GM19455 (cell line): ENCODE measurements at regions not wholly inside any gene's neighbourhood (a gene's known extent, or its start where the extent isn't known, plus 50 kb on each side); places are given as distances from the start of the nearest gene placed in this dataset.
"Not testable (repeated sequence)": the region's sequence is repeated elsewhere in the genome, so short reads cannot be mapped to it uniquely, and the experiment has no call there.

ENCODE experiments used
- ATAC-seq: cut with Tn5 transposase; IDR thresholded peaks from one replicate; pipeline ENCODE4 v1.9.1; 2021; ENCODE audit not compliant: unreplicated experiment

DNA sequence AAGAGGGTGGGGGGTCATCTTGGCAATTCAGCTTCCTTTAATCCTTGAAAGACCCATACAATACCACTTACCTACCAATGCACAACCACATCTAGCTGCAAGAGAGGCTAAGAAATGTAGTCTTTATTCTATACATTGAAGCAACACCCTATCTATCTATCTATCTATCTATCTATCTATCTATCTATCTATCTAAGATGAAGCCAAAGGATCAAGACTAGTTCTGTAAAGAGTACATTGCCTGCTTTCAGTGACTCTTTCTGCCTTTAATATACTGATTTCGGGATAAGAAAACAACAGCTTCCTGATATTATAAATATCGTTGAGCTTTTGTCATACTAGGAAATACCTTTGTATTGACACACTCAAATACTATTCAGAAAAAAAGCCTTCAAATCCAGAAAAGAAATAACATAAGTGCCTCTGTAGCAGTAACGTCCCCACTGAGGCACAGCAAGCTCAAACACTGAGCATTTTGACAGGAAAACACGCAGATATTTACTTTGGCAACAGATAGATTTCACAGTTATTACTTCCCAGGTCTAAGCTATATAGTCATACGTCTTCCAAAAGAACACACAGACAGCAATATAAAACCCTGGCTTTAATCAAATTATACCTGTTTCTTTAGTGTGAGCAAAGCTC, 139.4 kb upstream of the SERTAD2 start:
- no peak for ATAC-seq

DNA sequence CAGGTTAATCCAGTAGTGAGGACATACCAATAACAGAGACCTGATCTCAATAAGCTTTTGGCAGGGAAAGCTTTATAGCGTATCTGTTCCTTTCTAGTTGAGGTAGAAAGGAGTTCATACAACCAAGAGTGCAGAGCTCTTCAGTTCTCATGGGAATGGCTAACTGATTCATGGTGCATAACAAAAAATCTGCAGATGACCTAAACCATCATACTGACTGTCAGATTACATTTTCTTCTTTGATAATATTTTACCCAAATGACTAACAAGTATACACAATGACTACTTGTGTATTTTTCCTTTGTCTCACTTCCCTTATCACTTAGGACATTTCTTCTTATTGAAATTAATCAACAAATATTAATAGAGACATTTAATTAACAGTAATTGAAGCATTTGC, 140.0 kb upstream of the SERTAD2 start:
- ATAC-seq = no peak

DNA sequence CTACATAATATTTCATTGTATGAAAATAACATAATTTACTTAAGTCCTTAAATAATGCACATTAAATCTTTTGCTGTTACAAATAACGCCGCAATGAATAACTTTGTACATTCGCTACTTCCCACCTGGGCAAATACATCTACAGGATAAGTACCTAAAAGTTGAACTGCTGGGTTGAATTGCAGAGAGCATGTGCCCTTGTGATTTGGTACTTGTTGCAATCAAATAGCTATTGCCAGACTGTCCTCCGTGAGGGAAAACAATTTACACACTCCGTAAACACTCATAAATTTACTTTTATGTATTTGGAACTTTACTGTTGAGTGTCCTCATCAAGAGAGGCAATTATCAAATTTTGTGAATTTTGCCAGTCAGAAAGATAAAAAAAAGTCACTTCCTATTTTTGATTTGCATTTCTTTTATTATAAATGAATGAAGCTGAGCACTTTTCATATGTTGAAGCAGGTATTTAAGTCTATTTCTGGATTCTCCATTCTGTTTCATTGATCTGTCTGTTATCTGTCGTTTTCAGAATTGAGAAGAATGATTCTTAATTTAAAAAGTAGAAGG, 140.8 kb upstream of the SERTAD2 start:
- ATAC-seq = no peak

DNA sequence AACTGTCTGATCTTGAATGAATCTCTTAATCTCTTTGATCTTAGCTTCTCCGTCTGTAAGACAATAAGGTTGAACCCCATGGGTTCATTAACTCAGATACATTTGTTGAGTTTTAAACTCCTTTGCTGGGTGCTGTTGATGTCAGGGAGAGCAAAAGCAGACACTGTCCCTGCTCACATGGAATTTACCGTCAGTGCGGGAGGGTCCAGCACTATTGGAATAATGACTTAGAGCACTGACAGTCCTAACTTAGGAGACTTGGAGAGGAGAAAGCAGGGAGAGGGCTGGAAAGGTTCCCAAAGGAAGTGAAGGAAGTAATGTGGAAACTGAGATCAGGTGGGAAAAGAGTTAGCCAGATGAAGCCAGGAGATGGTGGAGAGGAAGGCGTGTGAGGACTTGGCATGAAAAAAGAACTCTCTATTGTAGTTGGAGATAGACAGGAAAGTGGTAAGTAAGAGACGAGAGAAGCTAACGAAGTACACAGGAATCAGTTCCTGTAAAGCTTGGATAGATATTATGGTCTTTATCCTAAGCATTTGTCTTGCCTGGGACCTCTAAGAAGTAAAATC, 141.4 kb upstream of the SERTAD2 start:
- ATAC-seq = no peak

DNA sequence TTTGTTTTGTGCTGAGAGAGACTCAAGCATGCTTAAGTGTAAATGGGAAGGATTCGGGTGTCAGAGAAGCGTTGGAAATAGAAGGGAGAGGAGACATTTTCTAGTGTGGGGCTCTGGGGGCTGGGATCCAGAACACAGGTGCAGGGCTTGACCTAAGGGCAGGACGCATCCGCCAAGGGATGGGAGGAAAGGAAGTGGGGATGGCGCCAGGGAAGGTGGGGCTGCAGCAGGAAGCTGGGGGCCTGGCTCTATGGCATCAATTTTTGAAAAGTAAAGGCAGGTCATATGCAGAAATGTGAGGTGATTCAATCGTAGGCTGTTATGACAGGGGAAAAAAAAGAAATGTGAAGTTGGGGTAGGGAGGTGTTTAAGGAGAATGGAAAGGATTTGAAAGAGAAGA, 143.2 kb upstream of the SERTAD2 start:
- no peak for ATAC-seq

DNA sequence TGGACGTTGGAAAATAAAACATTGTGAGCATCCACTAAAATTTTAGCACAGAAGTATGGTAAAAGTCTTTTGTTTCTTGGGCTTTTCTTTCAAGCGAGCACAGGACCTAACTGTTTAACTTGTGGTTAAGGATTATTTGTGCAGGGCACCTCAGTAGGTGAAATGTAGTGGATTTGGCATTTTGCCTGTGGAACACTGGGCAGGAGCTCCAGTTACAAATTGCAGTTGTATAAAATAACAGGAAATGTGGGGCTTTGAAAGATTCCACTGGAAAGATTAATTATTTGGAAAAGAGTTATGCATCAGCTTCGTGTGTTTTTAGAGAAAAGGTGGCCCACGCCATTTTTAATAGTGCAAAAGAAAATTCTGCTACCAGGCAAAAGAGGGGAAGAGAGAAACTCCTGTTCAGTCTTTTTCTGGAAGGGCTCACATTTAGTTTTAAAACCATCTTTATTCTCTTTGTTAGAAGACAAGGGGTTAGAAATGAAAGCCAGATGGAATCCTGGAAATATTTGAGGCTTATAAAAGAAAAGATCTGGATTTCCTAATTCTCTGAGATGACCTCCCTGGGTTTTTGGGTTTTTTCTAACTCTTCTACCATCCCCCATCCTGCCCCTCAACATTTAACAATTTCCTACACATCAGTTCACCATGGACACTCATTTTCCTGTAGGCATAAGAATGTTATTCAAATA, 144.3 kb upstream of the SERTAD2 start:
- no peak for ATAC-seq

DNA sequence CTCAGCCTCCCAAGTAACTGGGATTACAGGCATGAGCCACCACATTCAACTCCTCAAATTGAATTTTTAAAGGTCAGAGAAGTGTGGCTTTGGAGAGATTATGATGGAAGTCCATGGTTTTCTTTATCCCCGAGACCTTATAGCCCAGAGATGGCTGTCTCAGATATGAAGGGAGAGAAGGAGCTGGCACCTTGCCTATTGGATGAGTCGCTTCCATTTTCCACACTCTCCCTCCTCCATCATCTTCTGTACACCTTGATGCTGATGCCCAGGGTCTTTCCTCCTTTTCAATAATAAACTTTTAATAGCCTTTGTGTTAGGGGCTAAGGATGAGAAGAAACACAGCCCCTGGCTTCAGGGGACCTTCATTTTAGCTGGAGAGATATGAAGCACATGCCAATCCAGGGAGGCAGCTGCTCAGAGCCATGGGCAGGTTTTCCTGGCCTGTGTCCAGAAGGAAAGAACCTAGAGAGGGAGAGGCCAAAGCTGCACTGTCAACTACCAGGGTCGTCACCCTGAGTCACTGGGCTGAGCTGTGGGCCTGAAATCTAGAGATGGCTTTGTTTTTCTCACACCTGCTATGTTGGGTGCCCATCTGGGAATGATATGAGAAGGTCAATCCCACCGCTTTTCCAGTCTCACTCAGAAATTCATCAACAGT, 146.0 kb upstream of the SERTAD2 start:
- ATAC-seq = no peak

DNA sequence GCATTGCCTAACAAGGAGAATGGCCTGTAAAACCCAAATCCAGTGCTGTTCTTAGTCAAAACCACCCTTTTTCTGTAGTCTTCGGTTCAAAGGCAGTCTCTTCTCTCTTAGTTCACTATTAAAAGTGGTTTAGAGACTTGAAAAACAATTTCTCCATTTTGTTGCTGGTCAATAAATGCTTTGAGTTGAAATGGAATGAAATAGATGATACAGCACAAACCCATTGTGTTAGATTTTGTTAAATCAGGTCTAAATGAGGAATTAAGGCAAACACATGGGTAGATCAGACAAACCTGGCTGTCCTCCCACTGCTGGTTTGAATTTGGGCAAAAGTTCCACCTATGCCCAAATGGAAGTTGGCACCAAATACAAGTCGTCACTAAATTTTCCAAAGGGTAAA, 150.1 kb upstream of the SERTAD2 start:
- ATAC-seq = no peak

DNA sequence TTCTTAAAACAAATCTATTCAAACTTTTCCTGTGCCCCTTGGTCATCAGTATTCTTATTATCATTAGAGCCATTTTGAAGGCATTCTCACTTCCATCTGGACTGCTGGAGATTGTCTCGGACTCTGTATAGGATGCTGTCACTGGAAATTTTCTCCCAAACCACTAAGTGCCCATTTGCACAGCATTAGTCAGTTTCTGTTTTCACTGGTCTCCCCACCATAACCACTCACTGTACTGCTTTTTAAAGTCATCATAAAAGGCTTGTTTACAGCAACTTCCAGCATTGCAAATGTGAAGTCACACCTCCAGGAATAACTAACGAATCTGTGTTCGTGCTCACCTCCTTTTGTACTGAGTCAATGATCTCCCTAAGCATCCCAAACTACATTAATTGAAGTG, 150.9 kb upstream of the SERTAD2 start:
- ATAC-seq = no peak

DNA sequence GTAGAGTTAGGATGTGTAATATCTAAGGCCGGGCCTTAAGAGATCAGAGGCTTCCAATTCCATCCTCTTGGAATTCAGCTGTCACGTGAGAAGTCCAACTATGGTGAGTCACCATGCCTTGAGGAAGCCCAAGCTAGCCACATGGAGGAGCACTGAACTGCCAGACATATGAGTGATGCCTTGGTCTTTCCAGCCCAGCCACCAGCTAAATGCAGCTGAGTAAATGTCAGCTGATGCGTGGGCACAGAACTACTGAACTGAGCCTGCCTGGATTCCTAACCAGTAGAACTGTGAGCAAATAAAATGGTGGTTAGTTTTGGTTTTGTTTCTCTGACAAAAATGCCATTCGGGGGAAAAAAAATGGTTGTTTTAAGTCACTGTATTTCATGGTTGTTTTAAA, 153.7 kb upstream of the SERTAD2 start:
- ATAC-seq = no peak

DNA sequence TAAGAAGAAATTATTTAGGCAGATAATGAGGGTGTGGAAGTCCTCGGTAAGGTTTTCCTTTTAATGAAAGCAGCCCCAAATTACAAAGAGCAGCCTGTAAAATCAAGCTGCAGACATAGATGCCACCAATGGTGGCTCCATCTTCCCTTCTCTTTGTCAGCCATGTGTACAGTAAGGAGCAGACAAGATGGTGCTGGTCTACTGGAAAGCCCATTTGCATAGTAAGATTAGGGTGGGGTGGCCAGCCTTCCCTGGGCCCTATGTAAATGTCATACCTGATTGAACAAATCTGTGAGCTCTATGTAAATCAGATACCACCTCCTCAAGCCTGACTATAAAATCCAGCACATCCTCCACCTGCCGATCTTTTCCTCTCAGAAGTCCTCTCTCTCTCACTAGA, 154.4 kb upstream of the SERTAD2 start:
- no peak for ATAC-seq

DNA sequence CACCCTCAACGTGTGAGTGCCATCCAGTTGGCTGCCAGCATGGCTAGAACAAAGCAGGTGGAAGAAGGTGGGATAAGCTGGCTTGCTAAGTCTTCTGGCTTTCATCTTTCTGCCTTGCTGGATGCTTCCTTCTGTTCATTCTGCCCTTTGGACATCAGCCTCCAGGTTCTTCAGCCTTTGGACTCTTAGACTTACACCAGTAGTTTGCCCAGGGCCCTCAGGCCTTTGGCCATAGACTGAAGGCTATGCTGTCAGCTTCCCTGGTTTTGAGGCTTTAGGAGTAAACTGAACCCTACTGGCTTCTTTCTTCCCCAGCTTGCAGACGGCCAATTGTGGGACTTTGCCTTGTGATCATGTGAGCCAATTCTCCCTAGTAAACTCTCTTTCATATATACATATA, 155.0 kb upstream of the SERTAD2 start:
- no peak for ATAC-seq

DNA sequence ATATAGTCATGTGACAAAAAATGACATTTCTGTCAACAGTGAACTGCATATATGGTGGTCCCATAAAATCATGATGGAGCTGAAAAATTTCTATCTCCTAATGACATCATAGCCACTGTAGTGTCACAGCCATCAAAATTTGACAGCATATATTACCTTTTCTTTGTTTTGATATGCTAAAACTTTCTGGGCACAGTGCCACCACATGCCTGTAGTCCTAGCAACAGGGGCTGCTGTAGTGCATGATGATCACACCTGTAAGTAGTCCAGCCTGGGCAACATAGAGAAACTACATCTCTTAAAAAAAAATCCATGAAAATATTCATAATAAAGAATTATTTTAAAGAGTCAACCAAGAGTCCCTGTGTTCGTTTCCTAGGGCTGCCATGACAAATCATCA, 155.5 kb upstream of the SERTAD2 start:
- ATAC-seq = no peak

DNA sequence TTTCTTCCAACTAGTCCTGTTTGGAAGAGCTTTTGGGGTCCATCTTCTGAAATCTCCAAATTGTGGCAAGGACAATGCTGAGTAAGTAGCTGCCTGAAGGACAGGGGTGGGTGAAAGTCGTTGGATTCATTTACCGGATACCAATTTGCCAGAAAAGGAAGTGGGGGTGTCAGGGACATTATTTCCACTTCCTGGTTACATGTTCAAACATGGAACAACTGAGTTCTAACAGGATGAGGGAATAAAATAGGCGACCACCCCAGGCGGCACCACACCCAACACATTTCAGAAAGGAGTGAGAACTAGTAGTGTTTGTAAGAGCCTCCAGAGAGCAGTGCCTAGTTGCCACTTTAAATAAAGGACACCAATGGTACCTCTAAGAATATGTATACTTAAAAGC, 158.6 kb upstream of the SERTAD2 start:
- no peak for ATAC-seq

DNA sequence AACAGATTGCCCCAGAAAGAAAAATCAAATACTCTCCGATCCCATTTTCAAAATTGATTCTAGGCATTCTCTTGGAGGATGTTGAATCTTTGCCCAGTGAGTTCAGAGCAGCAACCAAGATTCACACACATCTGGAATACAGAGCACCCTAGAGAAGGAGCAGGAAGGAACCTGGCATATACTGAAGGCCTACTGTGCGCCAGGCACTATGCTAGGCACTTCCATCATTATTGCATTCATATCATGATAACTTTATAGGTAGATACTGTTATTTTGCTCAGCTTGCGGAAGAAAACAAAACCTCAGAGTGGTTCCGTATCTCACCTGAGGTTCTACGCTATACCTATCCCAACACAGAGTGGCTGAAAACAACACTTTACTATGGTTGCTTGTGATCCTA, 160.3 kb upstream of the SERTAD2 start:
- no peak for ATAC-seq

DNA sequence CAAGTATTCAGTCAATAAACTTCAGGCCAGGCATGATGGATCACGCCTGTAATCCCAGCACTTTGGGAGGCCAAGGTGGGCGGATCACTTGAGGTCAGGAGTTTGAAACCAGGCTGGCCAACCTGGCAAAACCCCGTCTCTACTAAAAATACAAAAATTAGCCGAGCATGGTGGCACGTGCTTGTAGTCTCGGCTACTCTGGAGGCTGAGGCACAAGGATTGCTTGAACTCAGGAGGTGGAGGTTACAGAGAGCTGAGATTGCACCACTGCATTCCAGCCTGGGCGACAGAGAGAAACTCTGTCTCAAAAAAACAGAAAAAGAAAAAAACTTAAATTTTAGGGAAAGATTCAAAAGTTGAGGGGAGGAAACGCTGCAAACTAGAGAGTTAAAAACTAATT, 162.8 kb upstream of the SERTAD2 start:
- ATAC-seq = not testable (repeated sequence)

DNA sequence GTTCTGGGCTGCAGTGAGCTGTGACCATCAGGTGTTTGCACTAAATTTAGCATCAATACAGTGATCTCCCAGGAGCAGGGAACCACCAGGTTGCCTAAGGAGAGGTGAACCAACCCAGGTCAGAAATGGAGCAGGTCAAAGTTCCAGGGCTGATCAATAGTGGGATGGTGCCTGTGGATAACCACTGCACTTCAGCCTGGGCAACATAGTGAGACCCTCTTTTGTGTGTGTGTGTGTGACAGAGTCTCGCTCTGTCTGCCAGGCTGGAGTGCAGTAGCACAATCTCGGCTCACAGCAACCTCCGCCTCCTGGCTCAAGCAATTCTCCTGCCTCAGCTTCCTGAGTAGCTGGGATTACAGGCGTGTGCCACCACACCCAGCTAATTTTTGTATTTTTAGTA, 163.7 kb upstream of the SERTAD2 start:
- no peak for ATAC-seq

DNA sequence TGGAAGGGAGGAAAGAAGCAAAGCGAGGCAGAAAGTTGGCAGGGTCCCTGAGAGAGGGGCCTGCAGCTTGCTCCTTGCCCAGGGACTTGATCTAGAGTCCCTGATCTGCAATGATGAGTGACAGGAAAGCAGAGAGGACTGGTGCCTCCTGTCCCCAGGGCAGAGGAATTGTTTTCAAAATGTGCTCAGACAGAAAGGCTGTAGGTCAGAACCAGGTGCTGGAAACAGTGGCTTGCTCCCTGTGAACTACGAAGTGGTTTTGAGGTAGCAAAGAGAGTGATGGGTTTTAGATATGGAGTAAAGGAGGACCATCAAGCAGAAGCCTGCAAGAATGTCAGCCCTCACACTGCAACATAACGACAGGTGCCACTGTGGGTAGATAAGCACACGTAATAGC, 164.9 kb upstream of the SERTAD2 start:
- no peak for ATAC-seq

DNA sequence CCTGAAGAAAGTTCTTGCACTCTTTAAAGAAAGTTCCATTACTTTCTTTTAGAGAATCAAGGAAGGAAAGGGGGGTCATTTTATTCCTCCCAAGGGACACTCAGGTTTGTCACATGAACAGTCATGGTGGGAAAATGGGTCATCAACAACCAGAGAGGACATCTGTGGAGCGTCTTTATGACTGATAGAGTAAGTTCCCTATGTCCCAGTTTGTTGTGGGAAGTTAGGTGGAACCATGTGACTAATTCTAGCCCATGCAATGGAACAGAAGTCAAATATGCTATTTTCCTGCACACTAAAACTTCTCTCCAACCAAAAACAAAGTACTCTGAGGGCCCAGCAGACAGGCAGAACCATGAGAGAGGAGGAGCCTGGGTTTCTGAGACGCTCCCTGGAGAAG, 165.6 kb upstream of the SERTAD2 start:
- no peak for ATAC-seq

DNA sequence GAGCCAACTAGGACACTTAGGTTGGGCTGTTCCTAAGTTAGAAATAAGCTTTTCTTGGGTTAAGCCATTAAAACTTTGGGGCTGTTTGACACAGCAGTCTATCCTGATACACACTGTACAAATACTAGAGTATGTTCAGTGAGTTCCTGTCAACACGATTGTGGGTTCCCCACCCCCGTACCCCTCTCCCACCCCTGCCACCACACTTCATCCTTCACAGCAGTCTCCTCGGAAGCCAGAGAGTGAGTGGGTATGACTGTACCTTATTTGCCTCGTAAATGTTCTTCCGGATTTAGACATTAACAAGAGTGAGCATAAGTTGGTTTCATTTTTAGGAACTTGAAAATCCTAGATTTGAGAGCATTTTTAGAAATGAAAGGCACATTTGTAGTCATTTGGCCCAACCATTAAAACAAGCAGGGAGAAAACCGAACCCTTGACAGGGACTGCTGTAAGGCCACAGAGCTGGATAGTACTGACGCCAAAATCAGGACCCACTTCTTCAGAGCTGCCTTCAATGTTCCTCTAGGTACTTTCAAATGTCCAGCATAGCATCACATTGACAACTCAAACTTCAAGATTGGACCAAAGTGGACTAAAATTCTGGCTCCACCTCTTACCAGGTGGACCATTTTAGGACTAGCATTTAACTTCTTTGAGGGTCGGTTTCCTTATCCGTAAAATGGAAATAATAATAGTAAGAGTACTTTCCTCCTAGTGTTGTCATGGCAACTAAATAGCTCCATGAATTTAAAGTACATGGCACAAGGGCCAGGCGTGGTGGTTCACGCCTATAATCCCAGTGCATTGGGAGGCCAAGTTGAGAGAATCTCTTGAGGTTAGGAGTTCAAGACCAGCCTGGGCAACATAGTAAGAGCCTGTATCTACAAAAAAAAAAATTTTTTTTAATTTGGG, 166.3 kb upstream of the SERTAD2 start:
- peak; percentile 93 for ATAC-seq

DNA sequence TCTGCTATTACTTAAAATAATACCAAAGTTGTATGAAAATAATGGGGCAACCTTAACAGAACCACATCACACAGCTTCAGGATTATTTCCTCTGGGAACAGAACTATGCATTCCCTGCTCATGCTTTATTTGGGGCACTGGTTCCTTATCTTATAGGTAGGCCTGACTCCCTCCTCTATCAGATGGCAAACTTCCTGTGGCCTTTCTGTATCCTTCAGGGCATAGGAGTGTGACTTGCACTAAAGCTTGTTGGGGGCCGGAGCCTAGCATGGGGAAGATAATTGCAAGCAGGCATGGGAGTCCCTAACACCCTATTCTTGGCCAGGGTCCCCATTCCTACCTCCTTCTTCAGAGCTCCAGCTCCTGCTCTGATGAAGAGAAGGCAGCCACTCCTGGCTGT, 167.2 kb upstream of the SERTAD2 start:
- ATAC-seq = no peak
